ENCODE measurements at regions not wholly inside any gene's neighbourhood (a gene's known extent, or its start where the extent isn't known, plus 50 kb on each side); places are given as distances from the start of the nearest gene placed in this dataset.

GRCh38 chr10:35928748-35929147 lies 286.7 kb upstream of the FZD8 start:
- Histone ChIP-seq H2BK15ac (ENCODE audit: low read depth, low read length) (no peak overlapping the region), H2BK5ac (ENCODE audit: low read depth, low read length, poor library complexity, severe bottlenecking) (no peak overlapping the region), H2AK9ac (replicated peaks; ENCODE audit: low read depth, low read length, poor library complexity) (no peak overlapping the region), H3K27ac (ENCODE audit: insufficient read depth, low read length) (no peak overlapping the region), H2AK5ac (ENCODE audit: low read depth, low read length) (no peak overlapping the region), H4K8ac (ENCODE audit: low read depth in 2 of 2, low read length in 2 of 2) (no peak overlapping the region), H3K9me1 (ENCODE audit: insufficient read depth, low read length) (no peaks in the 10 kb centered on the region), H3K4me3 (ENCODE audit: insufficient read depth, low read depth, low read length) (no peak overlapping the region), H2BK20ac (ENCODE audit: low read depth, low read length) (no peak overlapping the region), H3K4me1 (ENCODE audit: control insufficient read depth, insufficient read depth, low read length) (no peaks in the 10 kb centered on the region), H3K23ac (ENCODE audit: low read depth, low read length) (no peak overlapping the region), H3K79me1 (ENCODE audit: low read depth in 1 of 2, low read length in 2 of 2) (no peaks in the 10 kb centered on the region), H3K9me3 (ENCODE audit: control insufficient read depth, insufficient read depth, low read length) (no peaks in the 10 kb centered on the region), H3K27me3 (ENCODE audit: control insufficient read depth, insufficient read depth, low read length) (no peaks in the 10 kb centered on the region), H4K91ac (ENCODE audit: insufficient read depth, low read depth, low read length) (no peak overlapping the region), H3K4ac (ENCODE audit: low read depth, low read length) (no peak overlapping the region), H3K18ac (ENCODE audit: low read depth, low read length) (no peak overlapping the region), H3K9ac (ENCODE audit: low read depth, low read length) (no peak overlapping the region), H4K20me1 (ENCODE audit: insufficient read depth, low read length) (no peaks in the 10 kb centered on the region), H3K14ac (replicated peaks; ENCODE audit: low read depth, low read length) (no peak overlapping the region), H3K36me3 (ENCODE audit: control insufficient read depth, insufficient read depth, low read length) (no peaks in the 10 kb centered on the region), H2AFZ (replicated peaks; ENCODE audit: low read length, poor library complexity) (no peak overlapping the region), H3K56ac (ENCODE audit: extremely low read depth, insufficient read depth, low read length) (no peak overlapping the region), H3K4me2 (ENCODE audit: low read depth, low read length) (no peak overlapping the region), H4K5ac (ENCODE audit: low read depth, low read length) (no peak overlapping the region), H2BK120ac (ENCODE audit: low read depth, low read length) (no peak overlapping the region)
- ChIA-PET POLR2A (ENCODE audit: unreplicated experiment) (no interaction called here), CTCF (no interaction called here)
- in situ Hi-C loops (cut with MboI; ENCODE audit: low sequenced_read_pairs) (no loop called here), intact Hi-C loops (cut with micrococcal nuclease) (no loop called here), dilution Hi-C loops (cut with HindIII; ENCODE audit: low sequenced_read_pairs, unreplicated experiment) (no loop called here)
- TF ChIP-seq SMC3 (IDR thresholded peaks at IDR 0.05; ENCODE audit: low read depth, low read length): no peak
- TF ChIP-seq MAFK (IDR thresholded peaks at IDR 0.05; ENCODE audit: low read depth, low read length): no peak
- DNase-seq (no peak), ATAC-seq (ENCODE audit: low read depth) (no peak)
- no TSS peak for BruUV-seq (replicated peaks)
- WGBS, 2 experiments (ENCODE audit: extremely low coverage in 2 of 2, insufficient read length in 1 of 2): no CpG with 5 or more reads among the region's 6 CpGs

All from IMR-90 (cell line).